GM23338 (cell line): ENCODE measurements at regions not wholly inside any gene's neighbourhood (a gene's known extent, or its start where the extent isn't known, plus 50 kb on each side); places are given as distances from the start of the nearest gene placed in this dataset.

Experiments
- CREB1 ChIP-seq: fragments of 250-450 bp; sonication (Bioruptor Pico); IDR thresholded peaks from 2 replicates; pipeline ENCODE4 v1.5.0; 2020; ENCODE audit warnings: low read depth, mild to moderate bottlenecking, moderate library complexity
- EZH2 ChIP-seq: fragments of 200-600 bp; sonication (generic); IDR thresholded peaks from one replicate; pipeline ENCODE4 v1.8.0; 2017; ENCODE audit warnings: antibody characterized with exemption, mild to moderate bottlenecking, low read depth; ENCODE audit not compliant: unreplicated experiment
- EZH2phosphoT487 ChIP-seq: fragments of 200-600 bp; sonication (generic); IDR thresholded peaks from one replicate; pipeline ENCODE4 v1.8.1; 2018; ENCODE audit warnings: antibody characterized with exemption; ENCODE audit not compliant: unreplicated experiment
- POLR2AphosphoS5 ChIP-seq: IDR thresholded peaks from 2 replicates; pipeline ENCODE4 v1.6.1; 2016; ENCODE audit warnings: antibody characterized with exemption, low read depth
- TF ChIP-seq, protein P1 (sequence below), 2 experiments: fragments of 200-600 bp in 1 of 2; sonication (generic) in 1 of 2; conservative IDR thresholded peaks; 2 replicates each; pipeline versions ENCODE4 v1.5.1 to v1.6.1; 2016 to 2017; ENCODE audit warnings: antibody characterized with exemption in 2 of 2, low read depth in 2 of 2, mild to moderate bottlenecking in 2 of 2, moderate library complexity in 1 of 2
- TF ChIP-seq, protein P2 (sequence below): IDR thresholded peaks from one replicate; pipeline ENCODE4 v1.6.1; 2018; ENCODE audit warnings: antibody characterized with exemption; ENCODE audit not compliant: unreplicated experiment

DNA sequence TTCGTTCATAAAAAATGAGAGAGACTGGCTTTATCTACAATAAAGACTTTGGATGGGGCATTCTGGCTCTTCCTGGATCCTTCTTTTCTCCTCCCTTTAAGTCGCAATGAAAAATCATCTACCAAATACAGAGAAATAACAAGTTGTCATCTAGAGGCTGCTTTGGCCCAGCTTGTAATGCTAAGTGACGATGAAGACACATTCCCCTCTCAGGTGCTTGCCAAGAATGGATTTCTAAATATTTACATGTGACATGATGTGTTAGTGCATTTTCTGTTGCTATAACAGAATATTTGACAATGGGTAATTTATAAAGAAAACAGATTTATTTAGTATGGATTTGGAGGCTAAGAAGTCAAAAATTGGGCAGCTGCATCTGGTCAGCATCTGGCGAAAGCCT, 308.6 kb upstream of the NPVF start:
- TF ChIP-seq CREB1 (no peak), EZH2phosphoT487 (no peak), POLR2AphosphoS5 (no peak), EZH2 (no peak)
- TF ChIP-seq, protein P1, sequence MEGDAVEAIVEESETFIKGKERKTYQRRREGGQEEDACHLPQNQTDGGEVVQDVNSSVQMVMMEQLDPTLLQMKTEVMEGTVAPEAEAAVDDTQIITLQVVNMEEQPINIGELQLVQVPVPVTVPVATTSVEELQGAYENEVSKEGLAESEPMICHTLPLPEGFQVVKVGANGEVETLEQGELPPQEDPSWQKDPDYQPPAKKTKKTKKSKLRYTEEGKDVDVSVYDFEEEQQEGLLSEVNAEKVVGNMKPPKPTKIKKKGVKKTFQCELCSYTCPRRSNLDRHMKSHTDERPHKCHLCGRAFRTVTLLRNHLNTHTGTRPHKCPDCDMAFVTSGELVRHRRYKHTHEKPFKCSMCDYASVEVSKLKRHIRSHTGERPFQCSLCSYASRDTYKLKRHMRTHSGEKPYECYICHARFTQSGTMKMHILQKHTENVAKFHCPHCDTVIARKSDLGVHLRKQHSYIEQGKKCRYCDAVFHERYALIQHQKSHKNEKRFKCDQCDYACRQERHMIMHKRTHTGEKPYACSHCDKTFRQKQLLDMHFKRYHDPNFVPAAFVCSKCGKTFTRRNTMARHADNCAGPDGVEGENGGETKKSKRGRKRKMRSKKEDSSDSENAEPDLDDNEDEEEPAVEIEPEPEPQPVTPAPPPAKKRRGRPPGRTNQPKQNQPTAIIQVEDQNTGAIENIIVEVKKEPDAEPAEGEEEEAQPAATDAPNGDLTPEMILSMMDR (conservative IDR thresholded peaks at IDR 0.05; ENCODE audit: low read depth in 2 of 2), result no peak
- TF ChIP-seq, protein P2, sequence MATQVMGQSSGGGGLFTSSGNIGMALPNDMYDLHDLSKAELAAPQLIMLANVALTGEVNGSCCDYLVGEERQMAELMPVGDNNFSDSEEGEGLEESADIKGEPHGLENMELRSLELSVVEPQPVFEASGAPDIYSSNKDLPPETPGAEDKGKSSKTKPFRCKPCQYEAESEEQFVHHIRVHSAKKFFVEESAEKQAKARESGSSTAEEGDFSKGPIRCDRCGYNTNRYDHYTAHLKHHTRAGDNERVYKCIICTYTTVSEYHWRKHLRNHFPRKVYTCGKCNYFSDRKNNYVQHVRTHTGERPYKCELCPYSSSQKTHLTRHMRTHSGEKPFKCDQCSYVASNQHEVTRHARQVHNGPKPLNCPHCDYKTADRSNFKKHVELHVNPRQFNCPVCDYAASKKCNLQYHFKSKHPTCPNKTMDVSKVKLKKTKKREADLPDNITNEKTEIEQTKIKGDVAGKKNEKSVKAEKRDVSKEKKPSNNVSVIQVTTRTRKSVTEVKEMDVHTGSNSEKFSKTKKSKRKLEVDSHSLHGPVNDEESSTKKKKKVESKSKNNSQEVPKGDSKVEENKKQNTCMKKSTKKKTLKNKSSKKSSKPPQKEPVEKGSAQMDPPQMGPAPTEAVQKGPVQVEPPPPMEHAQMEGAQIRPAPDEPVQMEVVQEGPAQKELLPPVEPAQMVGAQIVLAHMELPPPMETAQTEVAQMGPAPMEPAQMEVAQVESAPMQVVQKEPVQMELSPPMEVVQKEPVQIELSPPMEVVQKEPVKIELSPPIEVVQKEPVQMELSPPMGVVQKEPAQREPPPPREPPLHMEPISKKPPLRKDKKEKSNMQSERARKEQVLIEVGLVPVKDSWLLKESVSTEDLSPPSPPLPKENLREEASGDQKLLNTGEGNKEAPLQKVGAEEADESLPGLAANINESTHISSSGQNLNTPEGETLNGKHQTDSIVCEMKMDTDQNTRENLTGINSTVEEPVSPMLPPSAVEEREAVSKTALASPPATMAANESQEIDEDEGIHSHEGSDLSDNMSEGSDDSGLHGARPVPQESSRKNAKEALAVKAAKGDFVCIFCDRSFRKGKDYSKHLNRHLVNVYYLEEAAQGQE, result no peak
